Heart left ventricle (tissue), 13 donors: ENCODE measurements at regions not wholly inside any gene's neighbourhood (a gene's known extent, or its start where the extent isn't known, plus 50 kb on each side); places are given as distances from the start of the nearest gene placed in this dataset.

ENCODE experiments used
- POLR2A ChIP-seq, 2 donors: fragments of 450-650 bp; IDR thresholded peaks; one replicate each; pipeline ENCODE4 v1.6.1; 2017; ENCODE audit warnings: antibody characterized with exemption in 2 of 2, mild to moderate bottlenecking in 2 of 2, moderate library complexity in 2 of 2
- TF ChIP-seq, protein P1 (sequence below), 12 donors: fragments of 200-600 bp; sonication (generic) in 4 of 12; IDR thresholded peaks; one replicate each; pipeline versions ENCODE4 v1.5.0 to v1.8.0; 2018 to 2022; ENCODE audit warnings: antibody characterized with exemption in 12 of 12, mild to moderate bottlenecking in 5 of 12
- donor health status: ischemic (EF 13 %, LVEDD 7.1; RV severe dilation, severe dysfunction).
- donor health status: DM: no; HTN: yes; CAD: no.
- donor health status: DM: no; HTN: no; CAD: no.
- donor health status: ischemic (EF 25% LVEDD 6.9; RV normal size, moderate dysfunction).
- donor health status: ischemic (EF 25% LVEDD 5.7; RV mildly dilated, moderate dysfunction).
- donor health status: ischemic (EF 35%, LVEDD 5.7; RV mildly dilated, moderate dysfunction).
- donor health status: nonischemic (EF 11% LVEDD 7.7; RV severe dilation, severe dysfunction).
- donor health status: DM: yes; HTN: yes; CAD: no.
- donor health status: PGD.
- donor health status: ischemic (EF 29% LVEDD 5.4; RV normal size, mild dysfunction).
- donor health status: nonischemic (EF 23%, LVEDD 6.1; RV moderate dilation, normal function).

DNA sequence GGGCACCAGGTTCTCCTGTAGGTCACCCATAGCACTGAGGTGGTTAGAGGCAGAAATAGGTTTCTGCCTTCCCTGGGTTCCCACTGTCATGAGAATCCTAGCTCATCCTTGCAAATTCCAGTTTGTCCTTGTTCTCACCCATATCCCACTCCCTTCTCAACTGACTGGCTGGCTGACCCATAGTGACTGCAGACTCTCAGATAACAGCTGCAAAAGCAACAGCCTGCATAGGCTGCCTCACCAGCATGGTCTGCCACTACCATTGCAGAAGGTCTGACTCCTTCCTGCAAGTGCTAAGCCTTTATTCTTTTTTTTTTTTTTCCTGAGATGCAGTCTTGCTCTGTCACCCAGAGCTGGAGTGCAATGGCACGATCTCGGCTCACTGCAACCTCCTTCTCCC lies 194.0 kb downstream of the SEMA6A start:
- TF ChIP-seq, protein P1, sequence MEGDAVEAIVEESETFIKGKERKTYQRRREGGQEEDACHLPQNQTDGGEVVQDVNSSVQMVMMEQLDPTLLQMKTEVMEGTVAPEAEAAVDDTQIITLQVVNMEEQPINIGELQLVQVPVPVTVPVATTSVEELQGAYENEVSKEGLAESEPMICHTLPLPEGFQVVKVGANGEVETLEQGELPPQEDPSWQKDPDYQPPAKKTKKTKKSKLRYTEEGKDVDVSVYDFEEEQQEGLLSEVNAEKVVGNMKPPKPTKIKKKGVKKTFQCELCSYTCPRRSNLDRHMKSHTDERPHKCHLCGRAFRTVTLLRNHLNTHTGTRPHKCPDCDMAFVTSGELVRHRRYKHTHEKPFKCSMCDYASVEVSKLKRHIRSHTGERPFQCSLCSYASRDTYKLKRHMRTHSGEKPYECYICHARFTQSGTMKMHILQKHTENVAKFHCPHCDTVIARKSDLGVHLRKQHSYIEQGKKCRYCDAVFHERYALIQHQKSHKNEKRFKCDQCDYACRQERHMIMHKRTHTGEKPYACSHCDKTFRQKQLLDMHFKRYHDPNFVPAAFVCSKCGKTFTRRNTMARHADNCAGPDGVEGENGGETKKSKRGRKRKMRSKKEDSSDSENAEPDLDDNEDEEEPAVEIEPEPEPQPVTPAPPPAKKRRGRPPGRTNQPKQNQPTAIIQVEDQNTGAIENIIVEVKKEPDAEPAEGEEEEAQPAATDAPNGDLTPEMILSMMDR (IDR thresholded peaks at IDR 0.05) = no peak
- TF ChIP-seq POLR2A (IDR thresholded peaks at IDR 0.05) = no peak
